ENCODE measurements at regions not wholly inside any gene's neighbourhood (a gene's known extent, or its start where the extent isn't known, plus 50 kb on each side); places are given as distances from the start of the nearest gene placed in this dataset.

- Histone ChIP-seq H3K27ac (ENCODE audit: low read length) (no peak overlapping the region), H3K4me1 (ENCODE audit: insufficient read depth, low read length) (peaks cover 23% of the 10 kb centered on the region), H3K4me3 (ENCODE audit: low read length) (no peak overlapping the region), H3K9me3 (ENCODE audit: low read length) (no peaks in the 10 kb centered on the region), H3K9ac (ENCODE audit: low read length) (no peak overlapping the region), H2AFZ (ENCODE audit: low read length) (0 out of 2 replicates have a peak overlapping the region, but pooled peaks have one; percentile 13), H3K79me2 (ENCODE audit: low read length) (no peaks in the 10 kb centered on the region), H3K4me2 (ENCODE audit: low read length) (no peak overlapping the region), H3K9me2 (replicated peaks; ENCODE audit: low read length) (no peaks in the 10 kb centered on the region), H4K20me1 (ENCODE audit: low read length) (no peaks in the 10 kb centered on the region), H3K27me3 (ENCODE audit: low read length) (no peaks in the 10 kb centered on the region), H3F3A (ENCODE audit: low read length, unreplicated experiment) (no peaks in the 10 kb centered on the region), H3K36me3 (ENCODE audit: low read depth, low read length) (no peaks in the 10 kb centered on the region)
- no peak for TF ChIP-seq CTCF (conservative IDR thresholded peaks at IDR 0.05; ENCODE audit: low read depth, low read length)
- TF ChIP-seq EZH2 (IDR thresholded peaks at IDR 0.05; ENCODE audit: low read length, unreplicated experiment) = no peak
- no peak for TF ChIP-seq EZH2phosphoT487 (IDR thresholded peaks at IDR 0.05; ENCODE audit: borderline replicate concordance, low read length)
- intact Hi-C loops (cut with micrococcal nuclease) = no loop called here
- ATAC-seq = no peak
- ChIA-PET POLR2A (ENCODE audit: unreplicated experiment) (no interaction called here), CTCF (no interaction called here)
- DNase-seq = no peak
- BruUV-seq (replicated peaks) = no TSS peak
Observed at GRCh38 chr13:109668433-109669233, 117.8 kb downstream of the IRS2 start.

- ATAC-seq (no peak), DNase-seq (no peak)
- H3F3A ChIP-seq (ENCODE audit: low read length, unreplicated experiment) = no peaks in the 10 kb centered on the region
- ChIA-PET CTCF (no interaction called here), POLR2A (ENCODE audit: unreplicated experiment) (no interaction called here)
- H3K36me3 ChIP-seq (ENCODE audit: low read depth, low read length) = no peaks in the 10 kb centered on the region
- peak overlapping the region; percentile 76 for H3K4me2 ChIP-seq (ENCODE audit: low read length)
- BruUV-seq (replicated peaks) = no TSS peak
- no peaks in the 10 kb centered on the region for H3K79me2 ChIP-seq (ENCODE audit: low read length)
- H3K9me2 ChIP-seq (replicated peaks; ENCODE audit: low read length) = no peaks in the 10 kb centered on the region
- H3K27me3 ChIP-seq (ENCODE audit: low read length) = no peaks in the 10 kb centered on the region
- no peaks in the 10 kb centered on the region for H4K20me1 ChIP-seq (ENCODE audit: low read length)
- no peaks in the 10 kb centered on the region for H3K9me3 ChIP-seq (ENCODE audit: low read length)
- TF ChIP-seq EZH2 (IDR thresholded peaks at IDR 0.05; ENCODE audit: low read length, unreplicated experiment) = no peak
- TF ChIP-seq CTCF (conservative IDR thresholded peaks at IDR 0.05; ENCODE audit: low read depth, low read length) = no peak
- TF ChIP-seq EZH2phosphoT487 (IDR thresholded peaks at IDR 0.05; ENCODE audit: borderline replicate concordance, low read length) = no peak
- peaks cover 23% of the 10 kb centered on the region for H3K4me1 ChIP-seq (ENCODE audit: insufficient read depth, low read length)
- H3K4me3 ChIP-seq (ENCODE audit: low read length) = no peak overlapping the region
- intact Hi-C loops (cut with micrococcal nuclease) = no loop called here
- H3K9ac ChIP-seq (ENCODE audit: low read length) = 0 out of 2 replicates have a peak overlapping the region, but pooled peaks have one; percentile 36
- H3K27ac ChIP-seq (ENCODE audit: low read length) = peak overlapping the region; percentile 90
- peak overlapping the region; percentile 71; the same call in 1 of the 2 replicates for H2AFZ ChIP-seq (ENCODE audit: low read length)
Observed at GRCh38 chr13:109667807-109668291, 118.5 kb downstream of the IRS2 start.

- intact Hi-C loops (cut with micrococcal nuclease) = no loop called here
- H3K9me2 ChIP-seq (replicated peaks; ENCODE audit: low read length) = no peaks in the 10 kb centered on the region
- H3K9ac ChIP-seq (ENCODE audit: low read length) = peak overlapping the region; percentile 36
- H4K20me1 ChIP-seq (ENCODE audit: low read length) = no peaks in the 10 kb centered on the region
- CTCF ChIA-PET = no interaction called here
- ATAC-seq (peak; percentile 79), DNase-seq (peak; percentile 66)
- POLR2A ChIA-PET (ENCODE audit: unreplicated experiment) = no interaction called here
- H2AFZ ChIP-seq (ENCODE audit: low read length) = peak overlapping the region; percentile 71
- peak overlapping the region; percentile 30; the same call in 1 of the 2 replicates for H3K4me3 ChIP-seq (ENCODE audit: low read length)
- H3F3A ChIP-seq (ENCODE audit: low read length, unreplicated experiment) = no peaks in the 10 kb centered on the region
- no peaks in the 10 kb centered on the region for H3K36me3 ChIP-seq (ENCODE audit: low read depth, low read length)
- H3K4me2 ChIP-seq (ENCODE audit: low read length) = peak overlapping the region; percentile 76
- no peaks in the 10 kb centered on the region for H3K79me2 ChIP-seq (ENCODE audit: low read length)
- TF ChIP-seq EZH2phosphoT487 (IDR thresholded peaks at IDR 0.05; ENCODE audit: borderline replicate concordance, low read length) (no peak), EZH2 (IDR thresholded peaks at IDR 0.05; ENCODE audit: low read length, unreplicated experiment) (no peak), CTCF (conservative IDR thresholded peaks at IDR 0.05; ENCODE audit: low read depth, low read length) (no peak)
- H3K4me1 ChIP-seq (ENCODE audit: insufficient read depth, low read length) = peaks cover 23% of the 10 kb centered on the region
- no TSS peak for BruUV-seq (replicated peaks)
- no peaks in the 10 kb centered on the region for H3K9me3 ChIP-seq (ENCODE audit: low read length)
- H3K27me3 ChIP-seq (ENCODE audit: low read length) = no peaks in the 10 kb centered on the region
- peak overlapping the region; percentile 90 for H3K27ac ChIP-seq (ENCODE audit: low read length)
Observed at GRCh38 chr13:109667056-109667455, 119.3 kb downstream of the IRS2 start.

Measured in PC-3 (cell line).